ENCODE measurements at regions not wholly inside any gene's neighbourhood (a gene's known extent, or its start where the extent isn't known, plus 50 kb on each side); places are given as distances from the start of the nearest gene placed in this dataset.

DNA sequence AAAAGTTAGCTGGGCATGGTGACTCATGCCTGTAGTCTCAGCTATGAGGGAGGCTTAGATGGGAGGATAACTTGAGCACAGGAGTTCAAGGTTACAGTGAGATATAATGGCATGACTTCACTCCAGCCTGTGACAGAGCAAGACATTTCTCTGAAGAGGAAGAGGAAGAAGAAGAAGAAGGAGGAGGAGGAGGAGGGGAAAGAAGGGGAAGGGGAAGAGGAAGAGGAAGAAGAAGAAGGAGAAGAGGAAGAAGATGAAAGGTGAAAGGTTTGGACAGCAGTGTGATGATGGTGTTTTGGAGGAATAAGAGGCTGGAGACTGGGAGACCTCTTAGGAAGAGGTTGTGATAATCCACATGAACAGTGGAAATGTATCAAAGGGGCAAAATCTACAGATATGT, 410.7 kb upstream of the JAG1 start:
- no peak for TF ChIP-seq GATA3 (IDR thresholded peaks at IDR 0.05; ENCODE audit: low read depth, low read length)
- TF ChIP-seq GATA2 (IDR thresholded peaks at IDR 0.05; ENCODE audit: low read depth, low read length) = no peak

DNA sequence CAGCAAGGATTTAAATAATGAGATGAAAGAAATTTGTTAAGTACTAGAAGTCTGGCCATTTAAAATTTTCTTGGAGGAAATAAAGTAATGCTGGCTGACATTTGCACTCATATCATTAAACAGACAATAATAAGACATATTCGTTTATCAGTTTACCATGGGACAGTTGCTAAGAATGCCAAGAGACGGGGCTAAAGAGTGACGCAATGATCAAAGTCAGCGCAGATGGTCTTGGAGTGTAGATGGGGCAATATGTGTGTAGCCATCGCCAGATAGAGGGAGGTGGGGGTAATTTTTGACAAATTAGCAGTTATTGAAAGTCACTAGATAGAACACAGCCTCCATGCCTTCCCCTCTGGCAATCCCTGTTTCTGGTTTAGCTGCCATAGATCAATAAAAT, 413.2 kb upstream of the JAG1 start:
- no peak for TF ChIP-seq GATA2 (IDR thresholded peaks at IDR 0.05; ENCODE audit: low read depth, low read length)
- no peak for TF ChIP-seq GATA3 (IDR thresholded peaks at IDR 0.05; ENCODE audit: low read depth, low read length)

GRCh38 chr20:11090751-11091150, 417.0 kb upstream of the JAG1 start:
- TF ChIP-seq GATA3 (IDR thresholded peaks at IDR 0.05; ENCODE audit: low read depth, low read length) (no peak), GATA2 (IDR thresholded peaks at IDR 0.05; ENCODE audit: low read depth, low read length) (no peak)

DNA sequence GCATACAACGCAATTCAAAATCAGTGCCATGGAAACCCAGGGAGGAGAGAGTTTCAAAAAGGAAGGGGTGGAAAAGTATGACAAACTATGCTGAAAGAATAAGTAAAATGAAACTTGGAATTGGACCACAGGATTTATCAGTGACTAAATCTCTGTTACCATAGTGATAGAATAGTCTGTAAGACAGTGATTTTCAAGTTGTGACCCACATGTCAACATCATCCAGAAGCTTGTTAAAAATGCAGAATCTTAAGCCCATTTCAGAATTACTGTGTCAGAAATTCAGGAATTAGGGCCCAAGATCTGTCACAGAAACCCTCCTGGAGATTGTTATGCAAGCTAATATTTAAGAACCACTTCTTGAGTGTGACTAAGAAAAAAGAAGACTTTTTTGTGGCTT, 417.7 kb upstream of the JAG1 start:
- no peak for TF ChIP-seq GATA2 (IDR thresholded peaks at IDR 0.05; ENCODE audit: low read depth, low read length)
- TF ChIP-seq GATA3 (IDR thresholded peaks at IDR 0.05; ENCODE audit: low read depth, low read length) = no peak

- TF ChIP-seq GATA3 (IDR thresholded peaks at IDR 0.05; ENCODE audit: low read depth, low read length) = no peak
- TF ChIP-seq GATA2 (IDR thresholded peaks at IDR 0.05; ENCODE audit: low read depth, low read length) = no peak
Observed at GRCh38 chr20:11092151-11092550, 418.4 kb upstream of the JAG1 start.

DNA sequence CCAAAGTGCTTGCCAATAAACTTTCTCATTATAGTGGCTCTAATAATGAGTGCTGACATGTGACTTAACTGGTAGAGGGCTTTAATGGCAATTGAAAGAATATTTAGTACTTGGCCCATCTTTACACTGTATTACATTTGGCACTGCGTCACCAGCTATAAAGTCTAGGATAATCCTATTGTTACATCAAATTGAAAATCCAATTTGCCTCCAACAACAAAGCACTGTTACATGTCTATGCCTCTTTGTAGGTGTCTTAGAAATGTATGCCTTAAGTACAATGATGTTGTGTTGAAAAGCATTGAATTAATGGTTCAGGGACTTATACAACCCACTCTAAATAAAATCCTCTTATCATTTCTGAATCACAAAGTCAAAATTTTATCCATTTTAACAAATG, 420.4 kb upstream of the JAG1 start:
- TF ChIP-seq GATA3 (IDR thresholded peaks at IDR 0.05; ENCODE audit: low read depth, low read length) = no peak
- no peak for TF ChIP-seq GATA2 (IDR thresholded peaks at IDR 0.05; ENCODE audit: low read depth, low read length)

DNA sequence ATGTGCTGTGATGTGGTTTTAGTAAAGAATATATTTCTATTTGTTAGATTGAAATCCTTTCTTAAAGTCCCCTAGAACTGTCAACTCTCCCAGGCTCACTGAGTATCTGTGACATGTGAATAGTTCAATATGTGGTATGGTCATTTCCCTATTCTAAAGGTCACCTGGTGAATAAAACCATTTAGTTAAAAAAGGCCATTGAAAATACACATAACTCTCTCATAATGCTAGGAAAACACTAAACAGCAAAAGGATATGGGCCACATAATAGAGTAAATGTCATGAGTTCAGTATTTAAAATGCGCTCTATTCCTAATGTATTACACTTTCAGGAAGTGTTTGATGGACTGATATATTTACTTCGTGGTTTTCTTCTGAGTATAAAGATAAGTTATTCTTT, 420.9 kb upstream of the JAG1 start:
- TF ChIP-seq GATA3 (IDR thresholded peaks at IDR 0.05; ENCODE audit: low read depth, low read length) (no peak), GATA2 (IDR thresholded peaks at IDR 0.05; ENCODE audit: low read depth, low read length) (no peak)

GRCh38 chr20:11098888-11099287, 425.1 kb upstream of the JAG1 start:
- TF ChIP-seq GATA2 (IDR thresholded peaks at IDR 0.05; ENCODE audit: low read depth, low read length) = no peak
- no peak for TF ChIP-seq GATA3 (IDR thresholded peaks at IDR 0.05; ENCODE audit: low read depth, low read length)

GRCh38 chr20:11101243-11101642, 427.4 kb upstream of the JAG1 start:
- TF ChIP-seq GATA2 (IDR thresholded peaks at IDR 0.05; ENCODE audit: low read depth, low read length) = no peak
- TF ChIP-seq GATA3 (IDR thresholded peaks at IDR 0.05; ENCODE audit: low read depth, low read length) = no peak

- TF ChIP-seq GATA2 (IDR thresholded peaks at IDR 0.05; ENCODE audit: low read depth, low read length) = no peak
- TF ChIP-seq GATA3 (IDR thresholded peaks at IDR 0.05; ENCODE audit: low read depth, low read length) = no peak
Observed at GRCh38 chr20:11101696-11102095, 427.9 kb upstream of the JAG1 start.

DNA sequence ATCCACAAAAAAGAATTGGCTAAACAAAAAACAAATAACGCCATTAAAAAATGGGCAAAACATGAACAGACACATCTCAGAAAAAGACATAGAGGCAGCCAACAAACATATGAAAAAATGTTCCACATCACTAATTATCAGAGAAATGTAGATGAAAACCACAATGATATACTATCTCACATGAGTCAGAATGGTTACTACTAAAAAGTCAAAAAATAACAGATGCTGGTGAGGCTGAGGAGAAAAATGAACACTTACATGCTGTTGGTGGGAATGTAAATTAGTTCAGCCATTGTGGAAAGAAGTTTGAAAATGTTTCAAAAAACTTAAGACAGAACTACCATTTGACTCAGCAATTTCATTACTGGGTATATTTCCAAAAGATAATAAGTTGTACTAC, 430.1 kb upstream of the JAG1 start:
- TF ChIP-seq GATA2 (IDR thresholded peaks at IDR 0.05; ENCODE audit: low read depth, low read length) (no peak), GATA3 (IDR thresholded peaks at IDR 0.05; ENCODE audit: low read depth, low read length) (no peak)

DNA sequence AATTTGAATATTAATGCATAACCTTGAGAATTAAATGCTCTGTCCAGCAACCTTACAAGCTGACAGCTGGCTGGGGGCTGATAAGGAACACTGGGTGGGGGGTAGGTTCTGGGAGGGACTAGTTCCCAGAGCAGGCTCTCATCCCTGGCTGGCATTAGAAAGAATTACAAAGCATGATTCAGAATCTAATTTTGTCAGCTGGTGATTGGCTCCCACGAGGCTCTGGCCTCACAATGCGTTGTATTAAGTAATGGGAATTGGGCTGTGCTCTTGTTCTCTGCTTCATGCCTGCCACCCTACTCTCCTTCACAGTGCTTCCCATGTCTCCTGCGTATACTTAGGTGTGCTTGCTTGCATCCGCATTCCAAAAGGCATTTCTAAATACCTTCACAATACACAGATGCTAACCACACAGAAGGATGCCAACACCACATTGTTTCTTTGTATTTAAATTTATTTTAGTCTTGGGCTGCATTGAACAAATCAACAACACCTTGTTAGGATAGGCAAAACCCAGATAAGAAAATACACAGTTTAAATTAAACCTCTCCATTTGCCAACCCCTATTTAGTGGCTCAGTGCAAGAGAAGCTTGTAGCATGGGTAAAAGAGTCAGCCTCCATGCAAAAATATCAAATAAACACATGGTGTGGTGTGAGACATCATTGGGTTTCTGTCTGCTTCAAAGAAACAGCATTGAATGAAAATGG, 434.5 kb upstream of the JAG1 start:
- TF ChIP-seq GATA2 (IDR thresholded peaks at IDR 0.05; ENCODE audit: low read depth, low read length) (no peak), GATA3 (IDR thresholded peaks at IDR 0.05; ENCODE audit: low read depth, low read length) (no peak)

DNA sequence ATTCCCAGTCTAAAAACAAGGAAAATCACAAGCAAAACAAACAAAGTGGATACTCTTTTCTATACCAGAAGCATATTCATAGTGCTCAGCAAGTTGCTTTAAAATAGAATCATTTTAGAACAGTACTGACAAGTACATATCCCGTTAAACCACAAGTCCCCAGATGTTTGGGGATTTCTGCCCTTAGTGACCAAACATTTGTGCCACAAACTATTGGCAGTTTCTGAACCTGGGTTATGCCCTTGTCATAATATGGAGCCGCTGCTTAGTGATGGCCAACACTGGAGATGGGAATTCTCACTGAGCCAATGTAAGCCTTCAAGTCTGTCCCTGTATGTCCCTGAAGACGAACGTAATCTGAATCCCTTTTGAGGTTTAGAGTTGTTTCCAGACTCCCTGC, 436.7 kb upstream of the JAG1 start:
- TF ChIP-seq GATA3 (IDR thresholded peaks at IDR 0.05; ENCODE audit: low read depth, low read length) (no peak), GATA2 (IDR thresholded peaks at IDR 0.05; ENCODE audit: low read depth, low read length) (no peak)

- TF ChIP-seq GATA2 (IDR thresholded peaks at IDR 0.05; ENCODE audit: low read depth, low read length) = no peak
- TF ChIP-seq GATA3 (IDR thresholded peaks at IDR 0.05; ENCODE audit: low read depth, low read length) = no peak
Observed at GRCh38 chr20:11111191-11111590, 437.4 kb upstream of the JAG1 start.

DNA sequence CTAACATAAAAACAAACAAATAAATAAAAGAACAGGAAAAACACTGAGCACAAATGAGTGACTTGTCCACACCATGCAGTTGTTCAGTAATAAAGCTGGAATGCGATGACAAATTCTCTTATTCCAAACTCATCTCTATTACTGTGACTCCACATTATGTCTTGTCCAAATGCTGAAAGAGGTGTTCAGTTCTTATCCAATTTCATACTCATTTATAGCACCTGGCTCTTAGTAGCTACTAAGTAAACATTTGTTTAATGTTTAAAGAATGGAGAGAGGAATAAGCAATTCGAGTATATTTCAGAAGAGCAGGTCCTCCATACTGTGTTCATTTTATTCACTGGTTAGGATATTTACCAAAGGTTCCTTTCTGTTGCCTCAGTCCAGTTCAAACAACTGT, 439.0 kb upstream of the JAG1 start:
- TF ChIP-seq GATA2 (IDR thresholded peaks at IDR 0.05; ENCODE audit: low read depth, low read length) (no peak), GATA3 (IDR thresholded peaks at IDR 0.05; ENCODE audit: low read depth, low read length) (no peak)

DNA sequence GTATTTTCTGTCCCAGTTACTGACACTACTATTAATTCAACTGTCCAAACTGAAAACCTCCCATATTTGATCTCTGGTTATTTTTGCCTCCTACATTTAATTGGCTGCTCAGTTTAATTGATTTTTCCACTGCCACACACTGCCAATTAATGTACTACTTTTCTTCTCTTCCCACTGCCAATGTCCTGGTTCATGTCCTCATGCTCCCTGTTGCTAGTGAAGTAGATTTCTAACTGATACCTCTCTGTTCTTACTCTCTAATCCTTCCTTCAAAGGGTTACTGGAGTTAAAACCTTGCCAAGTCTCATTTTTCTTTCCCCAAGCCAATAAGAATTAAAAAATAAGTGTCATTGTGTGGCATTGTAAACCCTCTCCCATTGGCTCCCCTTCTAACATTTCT, 440.6 kb upstream of the JAG1 start:
- TF ChIP-seq GATA2 (IDR thresholded peaks at IDR 0.05; ENCODE audit: low read depth, low read length) (no peak), GATA3 (IDR thresholded peaks at IDR 0.05; ENCODE audit: low read depth, low read length) (no peak)

All from SH-SY5Y (cell line).